ENCODE measurements at regions not wholly inside any gene's neighbourhood (a gene's known extent, or its start where the extent isn't known, plus 50 kb on each side); places are given as distances from the start of the nearest gene placed in this dataset.

DNA sequence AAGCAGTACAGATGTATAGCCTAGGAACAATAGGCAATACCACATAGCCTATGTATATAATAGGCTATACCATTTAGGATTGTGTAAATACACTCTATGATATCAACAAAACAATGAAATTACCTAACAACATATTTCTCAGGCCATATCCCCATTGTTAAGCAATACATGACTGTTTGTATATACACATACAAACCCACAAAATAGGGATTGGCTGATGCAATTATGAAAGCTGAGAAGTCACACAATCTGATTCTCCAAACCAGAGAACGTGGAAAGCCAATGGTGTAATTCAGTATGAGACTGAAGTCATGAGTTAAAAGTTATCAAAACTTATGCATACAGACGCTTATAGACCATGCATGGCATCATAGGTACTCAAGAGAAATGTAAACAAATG is 700.1 kb upstream of the RAG2 start:
- no peak overlapping the region for H3K27ac ChIP-seq
- no peaks in the 10 kb centered on the region for H3K4me1 ChIP-seq
- WGBS, 5 donors, result 27 to 51% (median 46%) methylated on average over 2 of the region's 2 CpGs
- H3K27me3 ChIP-seq, result no peaks in the 10 kb centered on the region
- no peak overlapping the region for H3K4me3 ChIP-seq
- no peaks in the 10 kb centered on the region for H3K36me3 ChIP-seq
- no peak for DNase-seq
- intact Hi-C loops (cut with DNase I; ENCODE audit: low total_unique reads), result no loop called here
- TF ChIP-seq, protein P1, sequence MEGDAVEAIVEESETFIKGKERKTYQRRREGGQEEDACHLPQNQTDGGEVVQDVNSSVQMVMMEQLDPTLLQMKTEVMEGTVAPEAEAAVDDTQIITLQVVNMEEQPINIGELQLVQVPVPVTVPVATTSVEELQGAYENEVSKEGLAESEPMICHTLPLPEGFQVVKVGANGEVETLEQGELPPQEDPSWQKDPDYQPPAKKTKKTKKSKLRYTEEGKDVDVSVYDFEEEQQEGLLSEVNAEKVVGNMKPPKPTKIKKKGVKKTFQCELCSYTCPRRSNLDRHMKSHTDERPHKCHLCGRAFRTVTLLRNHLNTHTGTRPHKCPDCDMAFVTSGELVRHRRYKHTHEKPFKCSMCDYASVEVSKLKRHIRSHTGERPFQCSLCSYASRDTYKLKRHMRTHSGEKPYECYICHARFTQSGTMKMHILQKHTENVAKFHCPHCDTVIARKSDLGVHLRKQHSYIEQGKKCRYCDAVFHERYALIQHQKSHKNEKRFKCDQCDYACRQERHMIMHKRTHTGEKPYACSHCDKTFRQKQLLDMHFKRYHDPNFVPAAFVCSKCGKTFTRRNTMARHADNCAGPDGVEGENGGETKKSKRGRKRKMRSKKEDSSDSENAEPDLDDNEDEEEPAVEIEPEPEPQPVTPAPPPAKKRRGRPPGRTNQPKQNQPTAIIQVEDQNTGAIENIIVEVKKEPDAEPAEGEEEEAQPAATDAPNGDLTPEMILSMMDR (IDR thresholded peaks at IDR 0.05), result no peak
- TF ChIP-seq POLR2A (IDR thresholded peaks at IDR 0.05), result no peak
- TF ChIP-seq EP300 (IDR thresholded peaks at IDR 0.05), result no peak
- no peak for TF ChIP-seq POLR2AphosphoS5 (IDR thresholded peaks at IDR 0.05)
- H3K9me3 ChIP-seq, result peaks cover 0 to 56% (median 10%) of the 10 kb centered on the region in 4 donors

DNA sequence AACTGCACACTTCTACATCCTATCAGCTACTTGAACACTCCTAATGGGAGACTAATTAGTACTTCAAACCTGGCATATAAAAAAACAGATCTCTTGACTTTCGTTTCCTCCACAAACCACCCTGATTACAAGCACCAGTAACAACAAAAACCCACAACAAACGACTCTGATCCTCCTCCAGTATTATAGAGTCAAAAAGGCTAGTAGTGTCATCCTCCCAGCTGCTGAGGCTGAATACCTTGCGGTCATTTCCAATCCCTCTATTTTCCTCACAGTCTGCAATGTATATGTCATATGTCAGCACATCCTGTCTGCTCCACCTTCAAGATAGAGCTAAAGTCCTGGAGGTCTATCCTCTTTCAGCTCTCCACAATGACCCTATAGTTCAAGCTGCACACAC is 688.9 kb upstream of the RAG2 start:
- intact Hi-C loops (cut with DNase I; ENCODE audit: low total_unique reads), result no loop called here
- WGBS, 5 donors, result 62 to 72% (median 69%) methylated on average over 3 of the region's 3 CpGs

DNA sequence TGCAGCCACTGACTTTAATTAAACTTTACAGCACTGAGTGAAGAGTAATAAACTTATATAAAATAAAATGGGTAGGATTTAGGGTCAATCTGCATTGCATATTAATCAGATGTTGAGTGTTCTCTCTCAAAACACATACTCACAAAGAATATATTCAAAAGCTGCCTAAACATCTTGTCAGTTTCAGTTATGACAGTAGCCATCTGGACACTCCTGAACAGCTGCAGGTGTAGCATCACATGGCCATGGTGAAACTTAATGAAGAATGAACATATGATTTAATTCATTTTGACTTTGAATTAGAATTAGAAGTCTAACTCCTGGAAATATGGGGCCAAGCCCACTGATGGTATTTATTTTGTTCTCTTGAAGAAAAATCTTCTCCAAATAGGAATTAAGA is 684.3 kb upstream of the RAG2 start:
- H3K27me3 ChIP-seq, result no peaks in the 10 kb centered on the region
- intact Hi-C loops (cut with DNase I; ENCODE audit: low total_unique reads), result no loop called here
- no peaks in the 10 kb centered on the region for H3K9me3 ChIP-seq
- no peak for DNase-seq
- H3K4me1 ChIP-seq, result no peaks in the 10 kb centered on the region
- no peak for TF ChIP-seq EP300 (IDR thresholded peaks at IDR 0.05)
- TF ChIP-seq POLR2A (IDR thresholded peaks at IDR 0.05), result no peak
- TF ChIP-seq, protein P1 (IDR thresholded peaks at IDR 0.05), result no peak
- no peak for TF ChIP-seq POLR2AphosphoS5 (IDR thresholded peaks at IDR 0.05)
- H3K27ac ChIP-seq, result no peak overlapping the region
- H3K4me3 ChIP-seq, result no peak overlapping the region
- H3K36me3 ChIP-seq, result no peaks in the 10 kb centered on the region

More for the DNA sequence above, 688.9 kb upstream of the RAG2 start:
- DNase-seq, result no peak
- Histone ChIP-seq H3K27me3 (no peaks in the 10 kb centered on the region), H3K36me3 (no peaks in the 10 kb centered on the region), H3K4me3 (no peak overlapping the region), H3K9me3 (peaks cover 0 to 5% (median 0%) of the 10 kb centered on the region in 4 donors), H3K27ac (no peak overlapping the region), H3K4me1 (no peaks in the 10 kb centered on the region)
- no peak for TF ChIP-seq POLR2AphosphoS5 (IDR thresholded peaks at IDR 0.05)
- TF ChIP-seq POLR2A (IDR thresholded peaks at IDR 0.05), result no peak

DNA sequence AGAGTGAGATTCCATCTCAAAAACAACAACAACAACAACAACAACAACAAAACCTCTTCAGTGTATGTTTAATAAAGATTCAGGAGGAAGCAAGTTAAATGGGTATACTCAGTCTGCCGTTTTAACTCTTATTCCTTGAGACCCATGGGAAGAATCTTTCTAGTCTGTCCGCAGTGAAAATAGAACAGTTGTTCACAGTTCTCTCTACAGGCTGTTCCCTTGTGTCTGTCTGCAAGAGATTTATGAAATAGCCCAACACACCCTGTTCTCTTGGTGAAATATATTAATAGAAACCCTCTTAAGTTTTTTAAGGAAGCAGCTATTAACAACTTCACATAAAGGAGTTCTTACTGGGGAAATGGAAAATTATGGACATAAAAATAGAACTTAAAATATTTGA is 682.2 kb upstream of the RAG2 start:
- no peaks in the 10 kb centered on the region for H3K36me3 ChIP-seq
- no peaks in the 10 kb centered on the region for H3K27me3 ChIP-seq
- TF ChIP-seq POLR2AphosphoS5 (IDR thresholded peaks at IDR 0.05) (no peak), EP300 (IDR thresholded peaks at IDR 0.05) (no peak), POLR2A (IDR thresholded peaks at IDR 0.05) (no peak)
- TF ChIP-seq, protein P1 (IDR thresholded peaks at IDR 0.05), result no peak
- no peaks in the 10 kb centered on the region for H3K4me1 ChIP-seq
- intact Hi-C loops (cut with DNase I; ENCODE audit: low total_unique reads), result no loop called here
- H3K4me3 ChIP-seq, result no peak overlapping the region
- no peaks in the 10 kb centered on the region for H3K9me3 ChIP-seq
- no peak overlapping the region for H3K27ac ChIP-seq
- 67 to 88% (median 84%) methylated on average over 2 of the region's 2 CpGs for WGBS, 5 donors
- no peak for DNase-seq

DNA sequence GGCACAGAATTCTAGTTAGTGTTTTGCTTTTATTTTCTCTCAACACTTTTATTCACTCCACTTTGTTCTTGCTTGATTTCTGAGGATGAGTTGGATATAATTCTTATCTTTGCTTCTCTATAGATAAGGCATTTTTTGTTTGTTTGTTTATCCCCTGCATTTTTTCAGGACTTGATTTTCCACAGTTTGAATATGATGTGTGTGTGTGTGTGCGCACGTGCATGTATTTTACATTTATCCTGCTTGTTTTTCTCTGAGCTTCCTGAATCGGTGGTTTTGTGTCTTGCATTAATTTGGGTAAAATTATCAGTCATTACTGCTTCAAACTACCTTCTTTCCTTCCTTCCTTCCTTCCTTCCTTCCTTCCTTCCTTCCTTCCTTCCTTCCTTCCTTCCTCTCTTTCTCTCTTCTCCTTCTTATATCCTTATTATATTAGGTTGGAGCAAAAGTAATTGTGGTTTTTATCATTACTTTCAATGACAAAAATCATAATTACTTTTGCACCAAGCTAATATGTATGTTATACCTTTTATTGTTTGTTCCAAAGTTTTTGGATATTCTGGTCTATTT is 679.9 kb upstream of the RAG2 start:
- Histone ChIP-seq H3K4me1 (no peaks in the 10 kb centered on the region), H3K9me3 (no peaks in the 10 kb centered on the region), H3K27me3 (no peaks in the 10 kb centered on the region), H3K4me3 (no peak overlapping the region), H3K27ac (no peak overlapping the region), H3K36me3 (no peaks in the 10 kb centered on the region)
- no peak for TF ChIP-seq POLR2AphosphoS5 (IDR thresholded peaks at IDR 0.05)
- TF ChIP-seq POLR2A (IDR thresholded peaks at IDR 0.05), result no peak
- TF ChIP-seq, protein P1 (IDR thresholded peaks at IDR 0.05), result no peak
- no peak for TF ChIP-seq EP300 (IDR thresholded peaks at IDR 0.05)
- DNase-seq, result no peak
- intact Hi-C loops (cut with DNase I; ENCODE audit: low total_unique reads), result no loop called here
- WGBS, 5 donors, result 83 to 92% (median 89%) methylated on average over 3 of the region's 3 CpGs

Measured in stomach (tissue), 8 donors.